WI38 (cell line): ENCODE measurements at regions not wholly inside any gene's neighbourhood (a gene's known extent, or its start where the extent isn't known, plus 50 kb on each side); places are given as distances from the start of the nearest gene placed in this dataset.

ENCODE experiments used
- H3K4me3 ChIP-seq: 2 replicates; pipeline ENCODE4 v1.5.1; 2011; ENCODE audit warnings: low read depth, mild to moderate bottlenecking, control low read depth, low read length
- TF ChIP-seq, protein P1 (sequence below): IDR thresholded peaks from 2 replicates; pipeline ENCODE4 v1.5.1; 2012; ENCODE audit warnings: low read depth, mild to moderate bottlenecking, control low read depth, low read length

GRCh38 chr18:57900906-57901435 lies 97.9 kb upstream of the ATP8B1 start:
- TF ChIP-seq, protein P1, sequence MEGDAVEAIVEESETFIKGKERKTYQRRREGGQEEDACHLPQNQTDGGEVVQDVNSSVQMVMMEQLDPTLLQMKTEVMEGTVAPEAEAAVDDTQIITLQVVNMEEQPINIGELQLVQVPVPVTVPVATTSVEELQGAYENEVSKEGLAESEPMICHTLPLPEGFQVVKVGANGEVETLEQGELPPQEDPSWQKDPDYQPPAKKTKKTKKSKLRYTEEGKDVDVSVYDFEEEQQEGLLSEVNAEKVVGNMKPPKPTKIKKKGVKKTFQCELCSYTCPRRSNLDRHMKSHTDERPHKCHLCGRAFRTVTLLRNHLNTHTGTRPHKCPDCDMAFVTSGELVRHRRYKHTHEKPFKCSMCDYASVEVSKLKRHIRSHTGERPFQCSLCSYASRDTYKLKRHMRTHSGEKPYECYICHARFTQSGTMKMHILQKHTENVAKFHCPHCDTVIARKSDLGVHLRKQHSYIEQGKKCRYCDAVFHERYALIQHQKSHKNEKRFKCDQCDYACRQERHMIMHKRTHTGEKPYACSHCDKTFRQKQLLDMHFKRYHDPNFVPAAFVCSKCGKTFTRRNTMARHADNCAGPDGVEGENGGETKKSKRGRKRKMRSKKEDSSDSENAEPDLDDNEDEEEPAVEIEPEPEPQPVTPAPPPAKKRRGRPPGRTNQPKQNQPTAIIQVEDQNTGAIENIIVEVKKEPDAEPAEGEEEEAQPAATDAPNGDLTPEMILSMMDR: no peak
- no peak overlapping the region for H3K4me3 ChIP-seq

DNA sequence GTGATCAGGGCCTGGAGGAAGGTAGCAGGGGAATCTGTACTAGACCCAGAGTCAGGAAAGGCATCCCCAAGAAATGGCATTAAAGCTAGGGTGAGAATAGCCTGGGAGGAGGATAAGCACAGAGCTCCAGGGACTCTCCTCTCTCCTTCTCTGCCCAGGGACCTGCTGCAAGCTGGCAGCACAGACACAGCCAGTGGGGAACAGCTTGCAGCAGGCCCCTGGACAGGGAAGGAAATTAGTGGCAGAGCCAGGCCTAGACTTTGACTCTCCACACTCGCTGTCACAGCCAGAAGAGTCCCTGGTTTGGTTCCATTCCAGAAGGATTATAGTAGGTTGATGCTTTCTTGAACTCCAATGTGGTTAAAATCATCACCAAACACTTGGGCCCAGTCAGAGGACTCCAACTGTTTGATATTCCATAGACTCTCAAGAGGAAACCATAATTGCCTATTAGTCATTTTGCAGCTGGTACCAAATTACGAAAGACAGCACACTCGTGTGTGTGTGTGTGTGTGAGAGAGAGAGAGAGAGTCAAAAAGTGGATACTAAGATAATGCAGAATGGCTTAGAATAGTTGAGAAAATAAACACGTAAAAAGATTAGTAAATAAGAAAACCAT lies 95.5 kb upstream of the ATP8B1 start:
- H3K4me3 ChIP-seq: no peak overlapping the region

DNA sequence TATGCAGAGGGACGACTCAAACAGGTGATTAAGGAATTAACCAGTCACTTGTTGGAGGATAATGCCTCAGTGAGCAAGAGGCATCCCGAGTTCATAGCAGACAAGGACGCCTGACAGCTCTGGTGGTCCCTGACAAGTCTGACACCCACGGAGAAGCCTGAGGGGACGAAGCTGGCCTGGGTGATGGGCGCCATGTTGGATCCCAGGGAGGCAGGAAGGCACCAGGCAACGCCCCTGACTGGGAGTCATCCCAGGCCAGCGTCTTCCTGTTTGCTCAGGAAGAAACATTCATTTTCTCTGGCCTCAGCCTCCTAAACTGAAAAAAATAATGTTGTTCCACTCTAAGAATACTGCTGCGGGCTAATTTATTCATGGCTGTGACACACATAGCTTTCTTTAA lies 92.1 kb upstream of the ATP8B1 start:
- no peak overlapping the region for H3K4me3 ChIP-seq
- TF ChIP-seq, protein P1: no peak

More for the DNA sequence above, 95.5 kb upstream of the ATP8B1 start:
- TF ChIP-seq, protein P1: no peak

GRCh38 chr18:57891707-57892391 lies 88.7 kb upstream of the ATP8B1 start:
- TF ChIP-seq, protein P1: no peak
- H3K4me3 ChIP-seq: no peak overlapping the region

GRCh38 chr18:57890266-57890665 lies 87.2 kb upstream of the ATP8B1 start:
- TF ChIP-seq, protein P1: no peak
- no peak overlapping the region for H3K4me3 ChIP-seq

- TF ChIP-seq, protein P1: no peak
- H3K4me3 ChIP-seq: no peak overlapping the region
Measured at GRCh38 chr18:57889841-57890240, 86.7 kb upstream of the ATP8B1 start.
